Peyer's patch (tissue), 4 donors: ENCODE measurements at regions not wholly inside any gene's neighbourhood (a gene's known extent, or its start where the extent isn't known, plus 50 kb on each side); places are given as distances from the start of the nearest gene placed in this dataset.

ENCODE experiments used
- CTCF ChIP-seq, 6 experiments: fragments of 450-650 bp in 4 of 6; fragments of 200-600 bp in 2 of 6; sonication (generic) in 1 of 6; IDR thresholded peaks; one replicate each; pipeline ENCODE4 v1.5.1; 2017 to 2019; ENCODE audit warnings: antibody characterized with exemption in 6 of 6, mild to moderate bottlenecking in 3 of 6, moderate library complexity in 1 of 6
- POLR2A ChIP-seq, 2 donors: fragments of 450-650 bp; IDR thresholded peaks; one replicate each; pipeline ENCODE4 v1.5.1; 2017; ENCODE audit warnings: antibody characterized with exemption in 2 of 2, mild to moderate bottlenecking in 2 of 2, moderate library complexity in 2 of 2

DNA sequence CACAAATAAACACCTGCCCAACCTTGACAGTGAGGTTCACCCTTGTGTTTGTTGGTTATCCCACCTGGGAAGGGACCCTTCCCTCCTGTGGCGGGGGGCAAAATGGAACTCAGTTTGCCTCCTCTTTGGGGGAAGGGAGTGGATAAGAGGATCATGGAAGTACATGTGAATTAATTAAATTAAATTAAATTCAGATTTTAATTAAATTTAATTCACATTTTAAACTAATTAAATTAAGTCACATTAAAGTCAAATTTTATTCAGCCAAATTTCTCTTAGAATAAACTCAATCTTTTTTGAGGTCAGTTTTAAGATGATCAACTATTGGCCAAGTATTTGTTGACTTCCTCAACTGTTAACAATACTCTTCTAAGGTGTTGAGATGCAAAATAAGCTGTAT lies 252.4 kb upstream of the AJAP1 start:
- no peak for TF ChIP-seq CTCF (IDR thresholded peaks at IDR 0.05)
- TF ChIP-seq POLR2A (IDR thresholded peaks at IDR 0.05), result no peak
